RWPE1 (cell line): ENCODE measurements at regions not wholly inside any gene's neighbourhood (a gene's known extent, or its start where the extent isn't known, plus 50 kb on each side); places are given as distances from the start of the nearest gene placed in this dataset.
"Not testable (repeated sequence)": the region's sequence is repeated elsewhere in the genome, so short reads cannot be mapped to it uniquely, and the experiment has no call there.

Source experiments
- CTCF ChIA-PET: fragments of 350-600 bp; sonication (Branson Sonifier 250); formaldehyde crosslinking; extraction: SDS; loops from one replicate; lab custom pipeline; 2021; lab: Yijun Ruan, JAX
- POLR2A ChIA-PET: fragments of 400-600 bp; formaldehyde crosslinking; extraction: SDS; loops from one replicate; lab custom pipeline; 2020; ENCODE audit warnings: antibody characterized with exemption; ENCODE audit not compliant: low non-redundant PET; lab: Yijun Ruan, JAX
- DNase-seq: peaks from one replicate; pipeline ENCODE4 v3.0.0; 2012; ENCODE audit warnings: low spot score
- H3K27ac ChIP-seq: fragments of 450-650 bp; 2 replicates; pipeline ENCODE4 v1.5.1; 2017
- CTCF ChIP-seq: fragments of 450-650 bp; conservative IDR thresholded peaks from 2 replicates; pipeline ENCODE4 v1.5.1; 2017; ENCODE audit warnings: low read depth, mild to moderate bottlenecking

GRCh38 chr13:76667551-76667950 is 218.7 kb downstream of the KCTD12 start:
- peak; percentile 28 for DNase-seq
- TF ChIP-seq CTCF, result peak; percentile 26
- ChIA-PET CTCF (interaction anchor here (0.6 to 1.7 kb wide), 5 partner anchors 39 to 313 kb away, joined by 3 to 9 read pairs (median 3); partner anchors contain the start of gene KCTD12), POLR2A (no interaction called here)
- no peak overlapping the region for H3K27ac ChIP-seq

- no peak overlapping the region for H3K27ac ChIP-seq
- POLR2A ChIA-PET, result no interaction called here
- no peak for DNase-seq
- TF ChIP-seq CTCF, result no peak
- CTCF ChIA-PET, result interaction anchor here (0.5 kb wide), 1 partner anchor 502 kb away, joined by 3 read pairs; no protein-coding TSS in a partner anchor
These were observed 222.4 kb downstream of the KCTD12 start for GRCh38 chr13:76663592-76664335.

DNA sequence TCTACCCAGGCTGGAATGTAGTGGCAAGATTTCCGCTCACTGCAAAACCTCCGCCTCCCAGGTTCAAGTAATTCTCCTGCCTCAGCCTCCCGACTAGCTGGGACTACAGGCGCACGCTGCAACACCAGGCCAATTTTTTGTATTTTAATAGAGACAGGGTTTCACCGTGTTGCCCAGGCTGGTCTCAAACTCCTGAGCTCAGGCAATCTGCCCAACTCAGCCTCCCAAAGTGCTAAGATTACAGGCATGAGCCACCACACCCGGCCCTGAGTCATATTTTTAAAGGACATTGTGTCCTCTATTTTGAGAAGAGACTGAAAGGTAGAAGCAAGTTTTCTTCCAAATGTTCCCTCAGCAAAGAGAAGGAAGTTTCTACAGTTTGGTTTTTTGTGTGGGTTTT is 227.1 kb downstream of the KCTD12 start:
- POLR2A ChIA-PET, DNase-seq: not testable (repeated sequence)
- peak overlapping the region; percentile 80 for H3K27ac ChIP-seq
- CTCF ChIA-PET, result interaction anchor here (0.6 kb wide), 1 partner anchor 542 kb away, joined by 3 read pairs; no protein-coding TSS in a partner anchor

DNA sequence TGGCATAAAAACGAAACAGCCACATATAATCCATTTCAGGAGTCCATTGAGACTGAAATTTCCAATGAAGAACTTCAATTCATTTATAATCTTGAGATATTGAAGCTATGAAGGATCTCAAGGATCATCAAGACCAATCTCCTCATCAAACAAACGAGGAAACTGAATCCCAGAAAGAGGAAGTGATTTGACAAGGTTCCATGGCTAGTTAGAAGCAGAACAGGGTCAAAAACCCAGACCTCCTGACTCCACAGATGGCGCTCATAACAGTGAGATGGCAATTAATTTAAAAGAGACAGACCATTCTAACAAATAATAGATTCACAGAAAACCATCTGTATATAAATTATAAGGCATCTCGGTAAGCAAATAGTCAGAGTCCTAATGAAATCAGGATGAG is 229.7 kb downstream of the KCTD12 start:
- ChIA-PET POLR2A (no interaction called here), CTCF (no interaction called here)
- TF ChIP-seq CTCF, result no peak
- H3K27ac ChIP-seq, result no peak overlapping the region
- no peak for DNase-seq

- TF ChIP-seq CTCF, result no peak
- ChIA-PET CTCF (no interaction called here), POLR2A (no interaction called here)
- H3K27ac ChIP-seq, result no peak overlapping the region
- no peak for DNase-seq
These were observed 230.1 kb downstream of the KCTD12 start for GRCh38 chr13:76656056-76656455.

GRCh38 chr13:76654263-76654662 is 231.9 kb downstream of the KCTD12 start:
- no peak for TF ChIP-seq CTCF
- no peak for DNase-seq
- ChIA-PET CTCF (no interaction called here), POLR2A (no interaction called here)
- H3K27ac ChIP-seq, result no peak overlapping the region

DNA sequence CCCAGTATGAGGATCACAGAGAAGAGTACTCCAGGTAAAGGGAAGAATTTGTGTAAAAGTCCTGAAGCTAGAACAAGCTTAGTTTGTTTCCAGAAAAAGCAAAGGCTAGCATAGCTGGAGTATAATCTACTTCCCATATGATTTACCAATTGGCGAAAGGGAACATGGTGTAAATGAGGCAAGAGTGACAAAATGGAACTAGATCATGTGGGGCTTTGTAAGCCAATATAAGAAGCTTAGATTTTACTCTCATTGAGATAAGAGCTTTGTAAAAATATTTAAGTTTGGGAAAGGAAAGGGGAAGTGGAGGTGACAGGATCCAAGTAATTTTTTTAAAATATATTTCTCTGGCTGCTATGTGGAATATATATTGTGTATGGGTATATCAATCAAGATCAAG is 234.9 kb downstream of the KCTD12 start:
- CTCF ChIA-PET, result interaction anchor here (0.6 kb wide), 1 partner anchor 275 kb away, joined by 3 read pairs; no protein-coding TSS in a partner anchor
- POLR2A ChIA-PET, result no interaction called here
- no peak for DNase-seq

More for the DNA sequence above, 234.9 kb downstream of the KCTD12 start:
- TF ChIP-seq CTCF, result no peak
- no peak overlapping the region for H3K27ac ChIP-seq
